Caco-2 (cell line): ENCODE measurements at regions not wholly inside any gene's neighbourhood (a gene's known extent, or its start where the extent isn't known, plus 50 kb on each side); places are given as distances from the start of the nearest gene placed in this dataset.

Experiments
- BruUV-seq: library from RNA; stranded (reverse); fragments of 400-500 nt; replicated peaks from 2 replicates; lab custom pipeline; 2021; lab: Mats Ljungman, UMichigan
- CTCF ChIA-PET: fragments of 300-600 bp; sonication (Branson Sonifier 250); formaldehyde crosslinking; loops from one replicate; lab custom pipeline; 2022; ENCODE audit warnings: antibody characterized with exemption; lab: Charles Lee
- POLR2A ChIA-PET: fragments of 300-600 bp; sonication (Branson Sonifier 250); formaldehyde crosslinking; loops from one replicate; lab custom pipeline; 2022; ENCODE audit warnings: antibody characterized with exemption; lab: Charles Lee
- DNase-seq, 2 experiments: peaks; one replicate each; pipeline versions ENCODE4 v3.0.0 to v3.0.0-alpha.2; 2020 to 2022
- H3K27me3 ChIP-seq: replicated peaks from 2 replicates; pipeline ENCODE4 v1.6.0; 2011; ENCODE audit warnings: low read length; ENCODE audit not compliant: control insufficient read depth, insufficient read depth
- H3K36me3 ChIP-seq: 2 replicates; pipeline ENCODE4 v1.5.1; 2011; ENCODE audit warnings: low read length; ENCODE audit not compliant: control insufficient read depth, insufficient read depth
- H3K4me1 ChIP-seq: fragments of 250-450 bp; sonication (Bioruptor Pico); 2 replicates; pipeline ENCODE4 v1.5.1; 2020; ENCODE audit warnings: mild to moderate bottlenecking
- H3K4me3 ChIP-seq: 2 replicates; pipeline ENCODE4 v1.5.1; 2011; ENCODE audit warnings: low read depth, mild to moderate bottlenecking, control low read depth, low read length
- H3K9me3 ChIP-seq: fragments of 250-450 bp; sonication (Bioruptor Pico); 2 replicates; pipeline ENCODE4 v1.5.1; 2020; ENCODE audit warnings: mild to moderate bottlenecking, moderate library complexity
- H3K27ac Mint-ChIP-seq: one replicate; pipeline ENCODE4 v1.8.0; 2022; ENCODE audit warnings: mixed read lengths; ENCODE audit not compliant: unreplicated experiment
- H3K27me3 Mint-ChIP-seq: one replicate; pipeline ENCODE4 v1.8.0; 2022; ENCODE audit warnings: mixed read lengths; ENCODE audit not compliant: insufficient read depth, unreplicated experiment
- H3K36me3 Mint-ChIP-seq: one replicate; pipeline ENCODE4 v1.8.0; 2022; ENCODE audit warnings: mild to moderate bottlenecking, mixed read lengths; ENCODE audit not compliant: insufficient read depth, unreplicated experiment
- H3K4me1 Mint-ChIP-seq: one replicate; pipeline ENCODE4 v1.8.0; 2022; ENCODE audit warnings: low read depth, mixed read lengths; ENCODE audit not compliant: unreplicated experiment
- H3K4me3 Mint-ChIP-seq: one replicate; pipeline ENCODE4 v1.8.0; 2022; ENCODE audit warnings: mild to moderate bottlenecking, moderate library complexity, mixed read lengths; ENCODE audit not compliant: unreplicated experiment
- H3K9me3 Mint-ChIP-seq: one replicate; pipeline ENCODE4 v1.8.0; 2022; ENCODE audit warnings: mixed read lengths; ENCODE audit not compliant: unreplicated experiment
- intact Hi-C: fragments of 100-400 bp; cut with micrococcal nuclease; formaldehyde crosslinking; loops from one replicate; pipeline ENCODE4 v1.10.0; 2022; ENCODE audit not compliant: unreplicated experiment
- TF ChIP-seq, protein P1 (sequence below), 2 experiments: fragments of 200-600 bp in 1 of 2; IDR thresholded peaks; 1 replicate in 1 of 2; 2 replicates in 1 of 2; pipeline versions ENCODE4 v1.5.1 to v1.8.0; 2011 to 2022; ENCODE audit warnings: antibody characterized with exemption in 1 of 2, control low read depth in 1 of 2, inconsistent platforms in 1 of 2, low read depth in 1 of 2, low read length in 1 of 2, mild to moderate bottlenecking in 1 of 2, moderate library complexity in 1 of 2; ENCODE audit not compliant: insufficient read depth in 1 of 2, severe bottlenecking in 1 of 2, unreplicated experiment in 1 of 2

- Mint-ChIP-seq H3K36me3 (no peaks in the 10 kb centered on the region), H3K27ac (no peak overlapping the region), H3K4me1 (no peaks in the 10 kb centered on the region), H3K4me3 (no peak overlapping the region), H3K9me3 (no peaks in the 10 kb centered on the region), H3K27me3 (no peaks in the 10 kb centered on the region)
- ChIA-PET POLR2A (no interaction called here), CTCF (no interaction called here)
- H3K9me3 ChIP-seq: no peaks in the 10 kb centered on the region
- H3K36me3 ChIP-seq: no peaks in the 10 kb centered on the region
- H3K4me3 ChIP-seq: no peak overlapping the region
- no TSS peak for BruUV-seq
- intact Hi-C loops: no loop called here
- TF ChIP-seq, protein P1, sequence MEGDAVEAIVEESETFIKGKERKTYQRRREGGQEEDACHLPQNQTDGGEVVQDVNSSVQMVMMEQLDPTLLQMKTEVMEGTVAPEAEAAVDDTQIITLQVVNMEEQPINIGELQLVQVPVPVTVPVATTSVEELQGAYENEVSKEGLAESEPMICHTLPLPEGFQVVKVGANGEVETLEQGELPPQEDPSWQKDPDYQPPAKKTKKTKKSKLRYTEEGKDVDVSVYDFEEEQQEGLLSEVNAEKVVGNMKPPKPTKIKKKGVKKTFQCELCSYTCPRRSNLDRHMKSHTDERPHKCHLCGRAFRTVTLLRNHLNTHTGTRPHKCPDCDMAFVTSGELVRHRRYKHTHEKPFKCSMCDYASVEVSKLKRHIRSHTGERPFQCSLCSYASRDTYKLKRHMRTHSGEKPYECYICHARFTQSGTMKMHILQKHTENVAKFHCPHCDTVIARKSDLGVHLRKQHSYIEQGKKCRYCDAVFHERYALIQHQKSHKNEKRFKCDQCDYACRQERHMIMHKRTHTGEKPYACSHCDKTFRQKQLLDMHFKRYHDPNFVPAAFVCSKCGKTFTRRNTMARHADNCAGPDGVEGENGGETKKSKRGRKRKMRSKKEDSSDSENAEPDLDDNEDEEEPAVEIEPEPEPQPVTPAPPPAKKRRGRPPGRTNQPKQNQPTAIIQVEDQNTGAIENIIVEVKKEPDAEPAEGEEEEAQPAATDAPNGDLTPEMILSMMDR (IDR thresholded peaks at IDR 0.05; ENCODE audit: insufficient read depth in 1 of 2, low read depth in 1 of 2, low read length in 1 of 2, severe bottlenecking in 1 of 2, unreplicated experiment in 1 of 2): no peak
- H3K4me1 ChIP-seq: no peaks in the 10 kb centered on the region
- no peaks in the 10 kb centered on the region for H3K27me3 ChIP-seq
- DNase-seq: no peak
Observed at GRCh38 chr1:60268451-60268850, 194.9 kb upstream of the C1orf87 start.

GRCh38 chr1:60265560-60266535 lies 192.3 kb upstream of the C1orf87 start:
- H3K27me3 ChIP-seq: no peaks in the 10 kb centered on the region
- CTCF ChIA-PET: no interaction called here
- no peaks in the 10 kb centered on the region for H3K36me3 ChIP-seq
- DNase-seq: no peak
- TF ChIP-seq, protein P1 (IDR thresholded peaks at IDR 0.05; ENCODE audit: insufficient read depth in 1 of 2, low read depth in 1 of 2, low read length in 1 of 2, severe bottlenecking in 1 of 2, unreplicated experiment in 1 of 2): no peak
- H3K9me3 ChIP-seq: no peaks in the 10 kb centered on the region
- Mint-ChIP-seq H3K27me3 (no peaks in the 10 kb centered on the region), H3K27ac (no peak overlapping the region), H3K9me3 (no peaks in the 10 kb centered on the region), H3K4me3 (no peak overlapping the region), H3K4me1 (no peaks in the 10 kb centered on the region), H3K36me3 (no peaks in the 10 kb centered on the region)
- POLR2A ChIA-PET: no interaction called here
- intact Hi-C loops: no loop called here
- H3K4me3 ChIP-seq: no peak overlapping the region
- H3K4me1 ChIP-seq: no peaks in the 10 kb centered on the region
- no TSS peak for BruUV-seq

DNA sequence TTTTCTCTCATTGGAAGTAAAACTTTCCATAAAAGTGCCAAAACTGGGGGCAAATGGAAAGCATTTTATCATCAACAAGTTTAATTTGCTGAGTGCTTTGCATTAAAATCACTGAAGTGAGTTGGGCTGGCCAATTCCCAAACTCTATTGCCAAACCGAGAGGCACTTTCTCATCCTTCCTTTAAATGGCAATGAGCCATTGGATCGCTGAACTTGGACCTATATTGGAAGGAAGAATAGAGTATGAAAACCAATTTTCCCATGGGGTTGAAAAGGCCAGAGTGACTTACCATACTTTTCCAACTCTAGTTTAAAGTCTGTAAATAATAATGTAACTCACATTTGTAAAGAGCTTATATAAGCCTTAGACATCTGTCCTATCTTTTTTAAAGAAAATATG lies 189.1 kb upstream of the C1orf87 start:
- Mint-ChIP-seq H3K9me3 (no peaks in the 10 kb centered on the region), H3K4me1 (no peaks in the 10 kb centered on the region), H3K4me3 (no peak overlapping the region), H3K27ac (no peak overlapping the region), H3K27me3 (peaks cover 3% of the 10 kb centered on the region), H3K36me3 (no peaks in the 10 kb centered on the region)
- Histone ChIP-seq H3K36me3 (no peaks in the 10 kb centered on the region), H3K27me3 (no peaks in the 10 kb centered on the region), H3K9me3 (no peaks in the 10 kb centered on the region), H3K4me3 (no peak overlapping the region), H3K4me1 (no peaks in the 10 kb centered on the region)
- POLR2A ChIA-PET: no interaction called here
- CTCF ChIA-PET: no interaction called here
- TF ChIP-seq, protein P1 (IDR thresholded peaks at IDR 0.05; ENCODE audit: insufficient read depth in 1 of 2, low read depth in 1 of 2, low read length in 1 of 2, severe bottlenecking in 1 of 2, unreplicated experiment in 1 of 2): no peak
- intact Hi-C loops: no loop called here
- no TSS peak for BruUV-seq
- DNase-seq: no peak
